ENCODE measurements at regions not wholly inside any gene's neighbourhood (a gene's known extent, or its start where the extent isn't known, plus 50 kb on each side); places are given as distances from the start of the nearest gene placed in this dataset.

- DNase-seq (ENCODE audit: low spot score): no peak
Measured at GRCh38 chr20:48015141-48015910, 230.0 kb upstream of the SULF2 start.

DNA sequence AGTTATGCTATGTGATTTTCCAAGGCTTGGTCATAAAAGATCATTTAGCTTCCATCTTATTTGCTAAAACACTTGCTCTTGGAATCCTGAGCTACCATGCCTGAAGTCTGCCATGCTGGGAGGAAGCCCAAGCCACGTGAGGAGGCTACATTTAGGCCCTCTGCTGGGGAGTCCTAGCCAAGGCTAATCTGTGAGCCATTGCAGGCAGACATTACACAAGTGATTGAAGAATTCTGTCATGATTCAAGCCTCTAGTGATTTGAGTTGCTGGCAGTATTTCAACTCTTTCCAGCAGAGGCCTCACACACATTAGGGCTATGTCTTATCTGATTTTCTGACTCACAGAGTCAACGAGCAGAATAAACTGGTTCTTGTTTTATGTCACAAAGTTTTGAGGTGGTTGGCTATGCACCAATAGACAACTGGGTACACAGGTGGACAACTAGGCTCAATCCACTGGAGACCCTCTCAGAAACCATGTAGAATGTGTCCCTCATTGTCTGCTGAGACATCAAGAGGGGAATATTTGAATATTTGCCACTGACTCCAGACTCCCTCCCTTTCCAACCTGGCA, 227.2 kb upstream of the SULF2 start:
- no peak for DNase-seq (ENCODE audit: low spot score)

GRCh38 chr20:48011025-48011424, 225.7 kb upstream of the SULF2 start:
- no peak for DNase-seq (ENCODE audit: low spot score)

- no peak for DNase-seq (ENCODE audit: low spot score)
Measured at GRCh38 chr20:48010623-48011022, 225.3 kb upstream of the SULF2 start.

DNA sequence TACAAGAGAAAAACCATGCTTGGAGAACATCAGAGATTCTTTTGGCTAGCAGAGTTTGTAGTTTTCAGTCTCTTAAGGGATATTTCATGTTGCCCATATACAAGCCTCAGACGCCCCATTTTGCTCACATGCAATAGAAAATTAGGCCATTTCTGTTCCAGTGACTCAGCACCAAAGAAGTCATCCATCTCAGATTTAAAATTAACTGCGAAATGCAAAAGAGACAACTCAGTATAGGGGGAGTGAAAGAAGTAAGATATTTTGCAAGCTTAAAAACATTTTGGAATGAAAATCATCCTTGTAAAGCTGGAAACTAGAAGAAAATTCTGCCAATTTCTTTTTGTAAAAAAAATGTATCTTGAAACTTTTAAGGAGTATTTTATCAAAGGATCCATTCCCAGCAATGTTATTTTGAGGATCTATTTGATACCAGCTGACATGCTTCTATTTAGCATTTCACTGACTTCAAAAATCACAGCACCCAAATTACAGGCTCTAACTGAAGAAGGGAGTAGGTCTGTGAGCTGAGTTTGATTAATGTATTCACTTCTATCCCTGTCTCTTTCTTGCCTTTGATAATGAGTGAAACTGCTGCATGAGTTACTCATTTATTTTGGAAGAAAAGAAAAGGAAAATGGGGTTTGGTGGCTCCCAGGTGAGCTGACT, 223.7 kb upstream of the SULF2 start:
- DNase-seq (ENCODE audit: low spot score): no peak

DNA sequence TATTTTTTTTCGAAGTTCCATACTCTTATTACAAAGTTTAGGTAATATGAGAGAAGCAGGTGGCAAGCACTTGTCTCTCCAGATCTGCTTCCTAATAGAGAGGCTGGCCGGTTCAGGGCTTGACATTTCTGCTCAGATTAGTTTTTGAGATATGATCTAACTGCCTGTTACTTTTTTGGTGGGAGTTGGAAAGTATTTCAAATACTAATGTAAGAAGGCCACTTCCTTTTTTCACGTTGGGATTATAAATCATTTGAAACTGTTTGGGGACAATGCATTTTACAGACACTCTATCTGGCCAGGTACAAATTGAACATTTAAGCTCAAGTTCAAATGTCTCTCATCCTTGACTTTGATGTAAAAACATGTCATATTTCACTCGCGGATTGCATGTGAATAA, 222.1 kb upstream of the SULF2 start:
- DNase-seq (ENCODE audit: low spot score): no peak

DNA sequence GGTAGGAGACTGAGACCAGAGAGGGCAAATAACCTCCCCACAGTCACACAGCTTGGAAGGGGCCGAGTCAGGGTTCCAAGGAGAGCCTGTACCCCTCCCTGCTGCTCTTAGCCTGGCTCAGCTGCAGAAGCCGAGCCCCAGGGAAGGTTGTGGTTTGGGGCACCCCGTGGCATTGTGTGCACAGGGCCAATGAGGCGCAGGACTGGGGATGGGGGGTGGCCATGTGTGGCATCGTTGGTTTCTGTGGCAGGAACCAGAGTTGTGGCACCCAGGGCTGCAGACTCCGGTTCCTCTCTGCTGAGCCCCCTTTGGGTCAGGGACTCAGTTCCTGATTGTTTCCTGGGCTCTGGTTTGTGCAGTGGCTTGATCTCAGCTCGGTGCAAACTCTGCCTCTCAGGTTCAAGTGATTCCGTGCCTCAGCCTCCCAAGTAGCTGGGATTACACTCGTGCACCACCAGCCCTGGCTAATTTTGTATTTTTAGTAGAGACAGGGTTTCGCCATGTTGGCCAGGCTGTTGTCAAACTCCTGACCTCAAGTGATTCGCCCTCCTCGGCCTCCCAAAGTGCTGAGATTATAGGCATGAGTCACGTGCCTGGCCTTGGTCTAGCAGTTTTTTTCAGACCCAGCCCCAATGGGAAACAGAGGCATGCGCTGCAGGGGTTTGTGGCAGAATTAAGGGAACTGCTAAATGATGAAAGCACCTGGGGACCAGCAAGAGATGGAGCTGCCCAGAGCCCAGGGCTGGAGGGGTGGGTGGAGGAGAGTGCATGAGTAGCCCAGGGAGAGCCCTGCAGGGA, 221.0 kb upstream of the SULF2 start:
- DNase-seq (ENCODE audit: low spot score): no peak

GRCh38 chr20:48003021-48003420, 217.7 kb upstream of the SULF2 start:
- no peak for DNase-seq (ENCODE audit: low spot score)

DNA sequence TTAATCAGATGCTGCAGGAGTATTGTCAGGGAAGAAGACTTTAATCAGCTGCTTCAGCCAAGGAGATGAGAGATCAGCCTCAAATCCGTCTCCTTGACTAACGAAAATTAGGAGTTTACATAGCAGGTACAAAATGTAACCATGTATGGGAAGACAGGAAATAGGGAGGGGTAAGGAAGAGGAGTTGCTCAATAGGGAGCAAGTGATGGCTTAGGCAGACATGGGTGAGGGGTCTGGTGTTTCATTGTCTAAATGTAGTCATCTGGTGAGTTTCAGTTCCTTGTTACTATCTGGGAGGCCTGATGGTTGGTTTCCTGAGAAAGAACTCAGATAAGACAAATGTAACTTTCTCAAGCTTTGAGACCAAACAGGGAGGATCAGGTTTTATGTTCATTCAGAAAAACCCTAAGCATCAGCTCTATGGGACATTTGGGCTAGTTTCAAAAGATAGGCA, 217.3 kb upstream of the SULF2 start:
- DNase-seq (ENCODE audit: low spot score): no peak

GRCh38 chr20:47999166-47999565, 213.9 kb upstream of the SULF2 start:
- DNase-seq (ENCODE audit: low spot score): no peak

DNA sequence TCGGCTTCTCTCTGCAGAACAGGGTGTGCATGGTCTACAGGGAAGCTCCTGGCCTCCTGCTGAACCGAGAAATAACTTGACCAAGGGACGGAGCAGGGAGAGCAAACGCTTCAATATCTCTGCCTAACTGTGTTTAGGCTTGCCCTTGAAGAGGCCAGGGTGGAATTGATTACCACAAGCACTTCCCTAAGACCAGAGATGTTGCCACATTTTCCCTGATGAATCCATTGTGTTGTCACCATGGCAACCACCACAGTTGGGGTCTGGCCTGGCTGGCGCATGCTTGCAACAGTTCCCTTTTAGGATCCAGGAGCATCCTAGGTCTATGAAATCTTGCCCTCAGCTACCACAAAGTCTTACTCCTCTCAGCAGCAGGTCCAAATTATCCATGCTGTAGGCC, 213.5 kb upstream of the SULF2 start:
- DNase-seq (ENCODE audit: low spot score): no peak

DNA sequence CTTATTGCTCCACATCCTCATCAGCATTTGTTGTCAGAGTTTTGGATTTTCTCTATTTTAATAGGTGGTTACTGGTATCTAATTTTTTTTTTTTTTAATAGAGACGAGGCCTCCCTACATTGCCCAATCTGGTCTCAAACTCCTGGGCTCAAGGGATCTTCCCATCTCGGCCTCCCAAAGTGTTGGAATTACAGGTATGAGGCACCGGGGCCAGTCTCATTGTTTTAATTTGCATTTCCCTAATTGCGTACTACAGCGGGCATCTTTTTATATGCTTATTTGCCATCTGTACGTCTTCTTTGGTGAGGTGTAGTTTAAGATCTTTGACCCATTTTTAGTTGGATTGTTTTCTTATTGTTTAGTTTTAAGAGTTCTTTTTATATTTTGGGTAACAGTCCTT, 210.4 kb upstream of the SULF2 start:
- no peak for DNase-seq (ENCODE audit: low spot score)

DNA sequence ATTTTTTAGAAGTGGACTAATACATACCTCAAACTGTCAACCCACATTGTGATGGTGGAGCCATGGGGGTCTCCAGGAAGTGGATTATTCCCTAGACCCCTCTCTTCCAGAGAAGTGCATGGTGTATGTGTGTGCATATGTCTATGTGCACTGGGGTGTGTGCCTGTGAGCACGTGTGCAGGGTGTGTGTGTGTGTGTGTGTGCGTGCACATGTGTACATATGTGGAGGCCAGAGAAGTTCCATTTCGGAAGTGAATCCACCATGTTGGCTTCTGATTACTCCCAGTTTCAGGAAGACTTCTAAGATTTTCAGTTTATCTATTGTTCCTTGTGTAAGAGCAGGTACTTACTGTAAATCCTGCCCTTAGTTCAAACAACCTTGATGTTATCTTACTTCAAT, 208.5 kb upstream of the SULF2 start:
- DNase-seq (ENCODE audit: low spot score): no peak

DNA sequence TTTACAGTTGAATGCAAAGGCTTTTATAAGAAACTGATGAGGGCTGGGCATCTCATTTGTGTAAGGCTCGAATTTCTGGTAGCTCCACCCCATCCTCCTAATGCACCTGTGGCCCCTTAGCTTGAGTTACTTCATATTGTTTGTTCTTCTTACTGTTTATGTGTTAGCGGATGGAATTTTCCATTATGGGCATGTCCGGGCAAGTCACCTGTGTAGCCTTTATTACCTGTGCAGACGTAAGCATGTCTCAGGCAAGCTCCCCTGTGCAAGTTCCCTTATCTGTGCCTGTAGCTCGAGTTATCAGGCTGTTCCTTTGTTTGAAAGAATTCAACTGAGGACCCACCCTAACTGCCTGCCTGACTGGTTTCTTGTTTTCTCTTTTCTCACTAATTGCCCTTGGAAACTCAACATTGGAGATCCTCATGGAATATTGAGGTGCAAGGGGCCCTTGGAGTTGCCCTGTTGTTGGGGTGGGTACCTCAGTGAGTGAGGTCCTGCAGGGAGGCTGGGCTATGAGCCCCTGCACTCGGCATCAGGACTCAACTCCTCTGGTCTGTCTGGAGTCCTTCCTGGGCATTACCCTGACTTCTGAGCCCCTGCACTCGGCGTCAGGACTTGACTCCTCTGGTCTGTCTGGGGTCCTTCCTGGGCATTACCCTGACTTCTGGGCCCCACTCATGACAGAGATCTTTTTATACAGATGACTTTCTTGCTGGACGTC, 207.9 kb upstream of the SULF2 start:
- no peak for DNase-seq (ENCODE audit: low spot score)

DNA sequence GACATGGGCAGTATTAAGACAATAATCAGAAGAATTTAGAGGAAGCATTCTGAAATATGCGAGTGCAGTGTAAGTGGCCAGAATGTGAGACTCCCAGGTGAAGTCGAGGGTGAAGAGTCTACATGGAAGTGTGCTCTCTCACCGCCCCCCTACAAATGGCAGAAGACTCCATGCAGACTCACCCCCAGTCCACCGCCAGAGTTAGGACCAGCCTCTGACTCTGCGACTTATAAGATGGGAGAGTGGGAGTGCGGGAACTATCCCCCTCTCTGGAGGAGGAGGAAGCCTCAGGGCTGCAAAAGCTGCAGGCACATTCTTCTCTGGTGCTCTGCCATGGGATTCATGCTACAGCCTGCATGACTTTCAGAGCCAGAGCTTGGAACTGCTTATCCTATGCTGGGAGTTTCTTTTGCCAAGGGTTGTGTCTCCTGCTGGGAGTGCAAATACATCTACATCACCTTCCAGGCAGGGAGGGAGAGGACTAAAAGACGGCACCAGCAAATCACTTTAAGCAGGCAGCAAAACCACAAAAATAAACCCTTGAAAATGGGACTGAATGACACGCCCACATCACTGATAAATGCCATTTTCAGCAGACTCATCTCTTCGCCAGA, 206.7 kb upstream of the SULF2 start:
- no peak for DNase-seq (ENCODE audit: low spot score)

GRCh38 chr20:47990507-47991150, 205.3 kb upstream of the SULF2 start:
- no peak for DNase-seq (ENCODE audit: low spot score)

DNA sequence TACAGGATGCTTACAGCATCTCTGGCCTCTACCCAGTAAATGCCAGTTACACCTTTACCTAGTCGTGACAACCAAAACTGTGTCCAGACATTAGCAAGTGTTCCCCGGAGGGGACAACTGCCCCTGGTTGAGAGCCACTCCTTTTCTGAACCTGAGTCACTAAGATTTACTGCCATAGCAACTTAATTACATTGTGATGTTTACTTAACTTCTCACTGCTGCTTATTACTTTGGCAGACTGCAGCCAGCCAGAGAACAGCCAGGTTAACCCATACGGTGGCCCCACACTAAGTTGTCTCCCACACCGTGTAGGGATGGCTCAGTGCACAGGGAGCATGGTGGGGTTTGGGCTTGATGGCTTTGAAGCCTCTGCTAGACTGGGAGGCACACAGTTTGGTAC, 204.7 kb upstream of the SULF2 start:
- no peak for DNase-seq (ENCODE audit: low spot score)

DNA sequence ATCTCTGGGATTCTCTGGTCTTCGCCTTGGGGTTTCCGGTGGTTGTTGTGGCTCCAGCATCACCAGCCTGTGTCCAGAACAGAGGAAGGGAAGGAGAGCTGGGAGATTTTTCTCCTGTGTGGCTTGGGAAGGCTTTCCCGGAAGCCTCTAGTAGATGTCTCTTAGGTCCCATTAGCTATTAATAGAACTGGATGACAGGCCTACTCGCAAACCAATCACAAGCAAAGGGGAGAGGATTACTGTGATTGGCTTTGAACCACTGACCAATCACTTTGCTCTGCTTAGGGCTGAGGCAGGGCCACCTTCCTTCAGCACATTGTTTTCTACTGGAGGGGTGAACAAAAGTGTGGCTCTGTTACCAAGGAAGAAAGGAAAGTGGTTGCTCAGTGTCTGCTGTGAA, 203.4 kb upstream of the SULF2 start:
- DNase-seq (ENCODE audit: low spot score): no peak

- no peak for DNase-seq (ENCODE audit: low spot score)
Measured at GRCh38 chr20:47985092-47985850, 200.0 kb upstream of the SULF2 start.

DNA sequence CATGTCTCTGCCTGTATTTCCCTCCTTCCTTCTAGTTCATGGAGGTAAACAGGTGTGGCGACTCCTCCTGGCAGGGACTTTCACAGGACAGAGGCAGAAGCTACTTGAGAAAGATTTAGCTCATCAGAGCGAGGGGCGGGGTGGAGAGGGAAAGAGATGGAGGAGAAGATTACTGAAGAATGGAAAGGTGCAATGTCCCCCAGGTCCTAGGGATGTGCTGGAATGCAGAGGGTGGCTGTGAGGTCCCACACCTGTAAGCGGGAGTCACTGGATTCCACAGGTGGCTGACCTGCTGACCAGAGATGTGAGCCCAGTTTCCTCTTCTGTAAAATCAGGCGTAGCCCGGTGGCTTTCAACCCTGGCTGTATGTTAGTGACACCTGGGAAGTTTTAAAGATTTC, 199.2 kb upstream of the SULF2 start:
- DNase-seq (ENCODE audit: low spot score): no peak

All from AG08396 (cell line).